Neural cell (in vitro differentiated cells): ENCODE measurements at regions not wholly inside any gene's neighbourhood (a gene's known extent, or its start where the extent isn't known, plus 50 kb on each side); places are given as distances from the start of the nearest gene placed in this dataset.

ENCODE experiments used
- H2AFZ ChIP-seq: fragments of 200-600, 300-800 bp; sonication (generic), shearing (Covaris generic); 2 replicates; pipeline ENCODE4 v1.6.0; 2014; ENCODE audit warnings: low read depth, mild to moderate bottlenecking, antibody characterized with exemption, low read length, moderate library complexity
- H3F3A ChIP-seq: fragments of 200-600 bp; shearing (Covaris generic); 2 replicates; pipeline ENCODE4 v1.6.1; 2016; ENCODE audit warnings: mild to moderate bottlenecking, moderate library complexity, mixed read lengths, antibody characterized with exemption, low read length; ENCODE audit not compliant: insufficient read depth, poor library complexity, severe bottlenecking
- H3K27ac ChIP-seq: fragments of 200-600, 300-800 bp; sonication (generic), shearing (Covaris generic); 2 replicates; pipeline ENCODE4 v1.5.1; 2014; ENCODE audit warnings: mild to moderate bottlenecking, low read length, moderate library complexity
- H3K27me3 ChIP-seq: fragments of 300-800, 200-600 bp; sonication (generic), shearing (Covaris generic); 2 replicates; pipeline ENCODE4 v1.6.0; 2014; ENCODE audit warnings: mild to moderate bottlenecking, low read depth, low read length, moderate library complexity; ENCODE audit not compliant: insufficient read depth
- H3K36me3 ChIP-seq: fragments of 300-800, 200-600 bp; sonication (generic), shearing (Covaris generic); 2 replicates; pipeline ENCODE4 v1.5.1; 2014; ENCODE audit warnings: mild to moderate bottlenecking, antibody characterized with exemption, low read length, moderate library complexity; ENCODE audit not compliant: insufficient read depth
- H3K4me2 ChIP-seq: fragments of 300-800, 200-600 bp; sonication (generic), shearing (Covaris generic); 2 replicates; pipeline ENCODE4 v1.6.0; 2014; ENCODE audit warnings: mild to moderate bottlenecking, low read length
- H3K4me3 ChIP-seq: fragments of 300-800, 200-600 bp; sonication (generic), shearing (Covaris generic); 2 replicates; pipeline ENCODE4 v1.5.1; 2014; ENCODE audit warnings: mild to moderate bottlenecking, low read length, moderate library complexity
- H3K79me2 ChIP-seq: fragments of 200-600 bp; shearing (Covaris generic); replicated peaks from 2 replicates; pipeline ENCODE4 v1.6.0; 2014; ENCODE audit warnings: mild to moderate bottlenecking, low read length, moderate library complexity; ENCODE audit not compliant: insufficient read depth
- H3K9ac ChIP-seq: fragments of 300-800, 200-600 bp; sonication (generic), shearing (Covaris generic); 2 replicates; pipeline ENCODE4 v1.6.1; 2016; ENCODE audit warnings: mild to moderate bottlenecking, low read length, mixed read lengths
- H3K9me2 ChIP-seq: fragments of 200-600 bp; shearing (Covaris generic); 2 replicates; pipeline ENCODE4 v1.6.1; 2016; ENCODE audit warnings: mild to moderate bottlenecking, low read length, mixed read lengths; ENCODE audit not compliant: insufficient read depth
- H3K9me3 ChIP-seq: fragments of 200-600, 300-800 bp; sonication (generic), shearing (Covaris generic); 2 replicates; pipeline ENCODE4 v1.6.1; 2016; ENCODE audit warnings: mild to moderate bottlenecking, mixed run types, low read length, moderate library complexity, mixed read lengths
- H4K20me1 ChIP-seq: fragments of 200-600 bp; shearing (Covaris generic); 2 replicates; pipeline ENCODE4 v1.6.1; 2016; ENCODE audit warnings: mild to moderate bottlenecking, mixed run types; ENCODE audit not compliant: insufficient read depth
- CTCF ChIP-seq: fragments of 450-650 bp; IDR thresholded peaks from 2 replicates; pipeline ENCODE4 v1.5.1; 2014; ENCODE audit warnings: antibody characterized with exemption, mild to moderate bottlenecking, moderate library complexity; ENCODE audit not compliant: poor library complexity, severe bottlenecking
- EP300 ChIP-seq: fragments of 450-650 bp; conservative IDR thresholded peaks from 2 replicates; pipeline ENCODE4 v1.6.1; 2014; ENCODE audit warnings: antibody characterized with exemption, mild to moderate bottlenecking, moderate library complexity; ENCODE audit not compliant: poor library complexity, severe bottlenecking
- EZH2 ChIP-seq: fragments of 200-600, 300-800 bp; shearing (Covaris generic), sonication (generic); IDR thresholded peaks from 2 replicates; pipeline ENCODE4 v1.6.1; 2014; ENCODE audit warnings: antibody characterized with exemption, low read length, borderline replicate concordance, mild to moderate bottlenecking; ENCODE audit not compliant: insufficient read depth, poor library complexity, severe bottlenecking
- MXI1 ChIP-seq: fragments of 450-650 bp; conservative IDR thresholded peaks from 2 replicates; pipeline ENCODE4 v1.6.1; 2014; ENCODE audit warnings: antibody characterized with exemption, mild to moderate bottlenecking; ENCODE audit not compliant: poor library complexity, severe bottlenecking
- POLR2AphosphoS5 ChIP-seq: IDR thresholded peaks from 2 replicates; pipeline ENCODE4 v1.6.1; 2012
- RAD21 ChIP-seq: fragments of 450-650 bp; conservative IDR thresholded peaks from 2 replicates; pipeline ENCODE4 v1.6.1; 2014; ENCODE audit warnings: antibody characterized with exemption, mild to moderate bottlenecking, moderate library complexity
- REST ChIP-seq: IDR thresholded peaks from 2 replicates; pipeline ENCODE4 v1.6.1; 2012; ENCODE audit warnings: borderline replicate concordance
- SMC3 ChIP-seq: fragments of 450-650 bp; conservative IDR thresholded peaks from 2 replicates; pipeline ENCODE4 v1.6.1; 2014; ENCODE audit warnings: antibody characterized with exemption, mild to moderate bottlenecking, moderate library complexity; ENCODE audit not compliant: poor library complexity
- TAF1 ChIP-seq: IDR thresholded peaks from 2 replicates; pipeline ENCODE4 v1.6.1; 2012; ENCODE audit warnings: low read depth

GRCh38 chr6:168876956-168877355 is 376.7 kb downstream of the THBS2 start:
- H3K9me3 ChIP-seq: no peaks in the 10 kb centered on the region
- H3F3A ChIP-seq: no peaks in the 10 kb centered on the region

GRCh38 chr6:168875811-168876576 is 377.7 kb downstream of the THBS2 start:
- no peaks in the 10 kb centered on the region for H3K9me3 ChIP-seq
- H3K9ac ChIP-seq: no peak overlapping the region
- no peaks in the 10 kb centered on the region for H3K27me3 ChIP-seq
- H3K79me2 ChIP-seq: no peaks in the 10 kb centered on the region
- H3K27ac ChIP-seq: no peak overlapping the region
- no peak overlapping the region for H3K4me2 ChIP-seq
- no peaks in the 10 kb centered on the region for H3K9me2 ChIP-seq
- H3F3A ChIP-seq: no peaks in the 10 kb centered on the region
- no peak overlapping the region for H3K4me3 ChIP-seq
- no peak overlapping the region for H2AFZ ChIP-seq
- no peaks in the 10 kb centered on the region for H3K36me3 ChIP-seq
- H4K20me1 ChIP-seq: no peaks in the 10 kb centered on the region
- TF ChIP-seq SMC3 (no peak), TAF1 (no peak), EP300 (no peak), POLR2AphosphoS5 (no peak), REST (no peak), RAD21 (no peak), EZH2 (no peak)

More at GRCh38 chr6:168876956-168877355, 376.7 kb downstream of the THBS2 start:
- Histone ChIP-seq H3K4me3 (no peak overlapping the region), H3K27ac (no peak overlapping the region), H4K20me1 (no peaks in the 10 kb centered on the region), H3K27me3 (no peaks in the 10 kb centered on the region), H3K4me2 (no peak overlapping the region), H3K9ac (no peak overlapping the region), H3K9me2 (no peaks in the 10 kb centered on the region), H3K79me2 (no peaks in the 10 kb centered on the region), H3K36me3 (no peaks in the 10 kb centered on the region), H2AFZ (no peak overlapping the region)
- TF ChIP-seq TAF1: no peak
- no peak for TF ChIP-seq SMC3
- no peak for TF ChIP-seq MXI1
- no peak for TF ChIP-seq POLR2AphosphoS5
- no peak for TF ChIP-seq CTCF
- no peak for TF ChIP-seq REST
- no peak for TF ChIP-seq EZH2
- no peak for TF ChIP-seq RAD21
- TF ChIP-seq EP300: no peak
